ENCODE measurements at regions not wholly inside any gene's neighbourhood (a gene's known extent, or its start where the extent isn't known, plus 50 kb on each side); places are given as distances from the start of the nearest gene placed in this dataset.
A peak's percentile ranks its signal among the peaks of the same experiment; 100 is the strongest.

GRCh38 chr1:105793536-105794146 is 1262.8 kb upstream of the PRMT6 start:
- TF ChIP-seq CTCF (IDR thresholded peaks at IDR 0.05) (peak; percentile 73), POLR2AphosphoS5 (IDR thresholded peaks at IDR 0.05; ENCODE audit: low read depth, low read length) (no peak)

All from Panc1 (cell line).